Stimulated activated CD8-positive, alpha-beta memory T cell treated with anti-CD3 and anti-CD28 coated beads, Interleukin-15, amount 100 ng/mL, for 24 hours (primary cell): ENCODE measurements at regions not wholly inside any gene's neighbourhood (a gene's known extent, or its start where the extent isn't known, plus 50 kb on each side); places are given as distances from the start of the nearest gene placed in this dataset.

Experiments used
- DNase-seq: peaks from one replicate; pipeline ENCODE4 v3.0.0-alpha.2; 2020; ENCODE audit warnings: low read depth

GRCh38 chr3:43866529-43867353 is 176.0 kb downstream of the ABHD5 start:
- DNase-seq = no peak

- DNase-seq = no peak
Measured at GRCh38 chr3:43867436-43868072, 176.8 kb downstream of the ABHD5 start.

GRCh38 chr3:43869491-43869890 is 178.8 kb downstream of the ABHD5 start:
- DNase-seq = no peak

- no peak for DNase-seq
Measured at GRCh38 chr3:43870120-43870519, 179.4 kb downstream of the ABHD5 start.

- DNase-seq = no peak
Measured at GRCh38 chr3:43870844-43871626, 180.3 kb downstream of the ABHD5 start.

- no peak for DNase-seq
Measured at GRCh38 chr3:43871627-43872245, 181.0 kb downstream of the ABHD5 start.

GRCh38 chr3:43872301-43872700 is 181.6 kb downstream of the ABHD5 start:
- no peak for DNase-seq

- no peak for DNase-seq
Measured at GRCh38 chr3:43872901-43873300, 182.2 kb downstream of the ABHD5 start.

GRCh38 chr3:43873723-43874122 is 183.0 kb downstream of the ABHD5 start:
- no peak for DNase-seq

- no peak for DNase-seq
Measured at GRCh38 chr3:43874290-43874689, 183.6 kb downstream of the ABHD5 start.

GRCh38 chr3:43874731-43875130 is 184.0 kb downstream of the ABHD5 start:
- DNase-seq = no peak

- no peak for DNase-seq
Measured at GRCh38 chr3:43876648-43877047, 185.9 kb downstream of the ABHD5 start.

GRCh38 chr3:43879166-43879565 is 188.4 kb downstream of the ABHD5 start:
- no peak for DNase-seq

- DNase-seq = no peak
Measured at GRCh38 chr3:43882976-43883680, 192.4 kb downstream of the ABHD5 start.

- DNase-seq = no peak
Measured at GRCh38 chr3:43883729-43884396, 193.1 kb downstream of the ABHD5 start.

GRCh38 chr3:43884581-43884980 is 193.8 kb downstream of the ABHD5 start:
- no peak for DNase-seq

GRCh38 chr3:43885908-43886618 is 195.3 kb downstream of the ABHD5 start:
- no peak for DNase-seq

GRCh38 chr3:43892061-43892460 is 201.3 kb downstream of the ABHD5 start:
- DNase-seq = no peak

GRCh38 chr3:43892526-43892925 is 201.8 kb downstream of the ABHD5 start:
- no peak for DNase-seq

- no peak for DNase-seq
Measured at GRCh38 chr3:43893727-43894126, 203.0 kb downstream of the ABHD5 start.
